GM23338 (cell line): ENCODE measurements at regions not wholly inside any gene's neighbourhood (a gene's known extent, or its start where the extent isn't known, plus 50 kb on each side); places are given as distances from the start of the nearest gene placed in this dataset.

Source experiments
- EZH2 ChIP-seq: fragments of 200-600 bp; sonication (generic); IDR thresholded peaks from one replicate; pipeline ENCODE4 v1.8.0; 2017; ENCODE audit warnings: antibody characterized with exemption, mild to moderate bottlenecking, low read depth; ENCODE audit not compliant: unreplicated experiment
- EZH2phosphoT487 ChIP-seq: fragments of 200-600 bp; sonication (generic); IDR thresholded peaks from one replicate; pipeline ENCODE4 v1.8.1; 2018; ENCODE audit warnings: antibody characterized with exemption; ENCODE audit not compliant: unreplicated experiment
- POLR2AphosphoS5 ChIP-seq: IDR thresholded peaks from 2 replicates; pipeline ENCODE4 v1.6.1; 2016; ENCODE audit warnings: antibody characterized with exemption, low read depth
- STAT1 ChIP-seq: IDR thresholded peaks from one replicate; pipeline ENCODE4 v1.6.1; 2016; ENCODE audit warnings: antibody characterized with exemption; ENCODE audit not compliant: unreplicated experiment
- ZNF114 ChIP-seq: fragments of 250-450 bp; sonication (Bioruptor Pico); IDR thresholded peaks from 2 replicates; pipeline ENCODE4 v1.5.0; 2020; ENCODE audit warnings: mild to moderate bottlenecking, moderate library complexity
- ZNF331 ChIP-seq: fragments of 250-450 bp; sonication (Bioruptor Pico); IDR thresholded peaks from 2 replicates; pipeline ENCODE4 v1.5.0; 2020; ENCODE audit warnings: low read depth, mild to moderate bottlenecking, moderate library complexity
- TF ChIP-seq, protein P1 (sequence below): fragments of 250-450 bp; sonication (Bioruptor Pico); IDR thresholded peaks from 2 replicates; pipeline ENCODE4 v1.5.0; 2020; ENCODE audit warnings: mild to moderate bottlenecking, moderate library complexity
- TF ChIP-seq, protein P2 (sequence below): IDR thresholded peaks from one replicate; pipeline ENCODE4 v1.6.1; 2018; ENCODE audit warnings: antibody characterized with exemption; ENCODE audit not compliant: unreplicated experiment
- TF ChIP-seq, protein P3 (sequence below): IDR thresholded peaks from 2 replicates; pipeline ENCODE4 v1.6.1; 2016; ENCODE audit warnings: antibody characterized with exemption

DNA sequence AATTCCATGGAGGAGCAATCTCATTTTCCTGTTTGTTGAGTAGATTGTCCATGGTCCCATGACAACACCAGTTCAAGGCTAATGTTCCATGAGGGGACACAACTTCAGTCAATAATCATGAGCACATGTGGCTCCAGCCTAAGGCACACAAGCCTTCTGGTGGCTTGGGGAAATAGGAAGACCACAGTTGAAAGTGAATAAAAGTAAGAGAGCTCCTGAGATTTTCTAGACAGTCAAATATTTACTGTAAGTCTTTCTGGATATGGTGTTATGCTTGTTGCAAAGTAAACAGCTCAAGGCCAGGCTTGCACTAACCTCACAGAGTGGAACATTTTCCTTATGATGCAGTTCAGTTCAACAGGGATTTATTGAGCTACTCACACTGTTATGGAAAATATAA is 206.9 kb upstream of the SLC38A2 start (continued):
- TF ChIP-seq, protein P1, sequence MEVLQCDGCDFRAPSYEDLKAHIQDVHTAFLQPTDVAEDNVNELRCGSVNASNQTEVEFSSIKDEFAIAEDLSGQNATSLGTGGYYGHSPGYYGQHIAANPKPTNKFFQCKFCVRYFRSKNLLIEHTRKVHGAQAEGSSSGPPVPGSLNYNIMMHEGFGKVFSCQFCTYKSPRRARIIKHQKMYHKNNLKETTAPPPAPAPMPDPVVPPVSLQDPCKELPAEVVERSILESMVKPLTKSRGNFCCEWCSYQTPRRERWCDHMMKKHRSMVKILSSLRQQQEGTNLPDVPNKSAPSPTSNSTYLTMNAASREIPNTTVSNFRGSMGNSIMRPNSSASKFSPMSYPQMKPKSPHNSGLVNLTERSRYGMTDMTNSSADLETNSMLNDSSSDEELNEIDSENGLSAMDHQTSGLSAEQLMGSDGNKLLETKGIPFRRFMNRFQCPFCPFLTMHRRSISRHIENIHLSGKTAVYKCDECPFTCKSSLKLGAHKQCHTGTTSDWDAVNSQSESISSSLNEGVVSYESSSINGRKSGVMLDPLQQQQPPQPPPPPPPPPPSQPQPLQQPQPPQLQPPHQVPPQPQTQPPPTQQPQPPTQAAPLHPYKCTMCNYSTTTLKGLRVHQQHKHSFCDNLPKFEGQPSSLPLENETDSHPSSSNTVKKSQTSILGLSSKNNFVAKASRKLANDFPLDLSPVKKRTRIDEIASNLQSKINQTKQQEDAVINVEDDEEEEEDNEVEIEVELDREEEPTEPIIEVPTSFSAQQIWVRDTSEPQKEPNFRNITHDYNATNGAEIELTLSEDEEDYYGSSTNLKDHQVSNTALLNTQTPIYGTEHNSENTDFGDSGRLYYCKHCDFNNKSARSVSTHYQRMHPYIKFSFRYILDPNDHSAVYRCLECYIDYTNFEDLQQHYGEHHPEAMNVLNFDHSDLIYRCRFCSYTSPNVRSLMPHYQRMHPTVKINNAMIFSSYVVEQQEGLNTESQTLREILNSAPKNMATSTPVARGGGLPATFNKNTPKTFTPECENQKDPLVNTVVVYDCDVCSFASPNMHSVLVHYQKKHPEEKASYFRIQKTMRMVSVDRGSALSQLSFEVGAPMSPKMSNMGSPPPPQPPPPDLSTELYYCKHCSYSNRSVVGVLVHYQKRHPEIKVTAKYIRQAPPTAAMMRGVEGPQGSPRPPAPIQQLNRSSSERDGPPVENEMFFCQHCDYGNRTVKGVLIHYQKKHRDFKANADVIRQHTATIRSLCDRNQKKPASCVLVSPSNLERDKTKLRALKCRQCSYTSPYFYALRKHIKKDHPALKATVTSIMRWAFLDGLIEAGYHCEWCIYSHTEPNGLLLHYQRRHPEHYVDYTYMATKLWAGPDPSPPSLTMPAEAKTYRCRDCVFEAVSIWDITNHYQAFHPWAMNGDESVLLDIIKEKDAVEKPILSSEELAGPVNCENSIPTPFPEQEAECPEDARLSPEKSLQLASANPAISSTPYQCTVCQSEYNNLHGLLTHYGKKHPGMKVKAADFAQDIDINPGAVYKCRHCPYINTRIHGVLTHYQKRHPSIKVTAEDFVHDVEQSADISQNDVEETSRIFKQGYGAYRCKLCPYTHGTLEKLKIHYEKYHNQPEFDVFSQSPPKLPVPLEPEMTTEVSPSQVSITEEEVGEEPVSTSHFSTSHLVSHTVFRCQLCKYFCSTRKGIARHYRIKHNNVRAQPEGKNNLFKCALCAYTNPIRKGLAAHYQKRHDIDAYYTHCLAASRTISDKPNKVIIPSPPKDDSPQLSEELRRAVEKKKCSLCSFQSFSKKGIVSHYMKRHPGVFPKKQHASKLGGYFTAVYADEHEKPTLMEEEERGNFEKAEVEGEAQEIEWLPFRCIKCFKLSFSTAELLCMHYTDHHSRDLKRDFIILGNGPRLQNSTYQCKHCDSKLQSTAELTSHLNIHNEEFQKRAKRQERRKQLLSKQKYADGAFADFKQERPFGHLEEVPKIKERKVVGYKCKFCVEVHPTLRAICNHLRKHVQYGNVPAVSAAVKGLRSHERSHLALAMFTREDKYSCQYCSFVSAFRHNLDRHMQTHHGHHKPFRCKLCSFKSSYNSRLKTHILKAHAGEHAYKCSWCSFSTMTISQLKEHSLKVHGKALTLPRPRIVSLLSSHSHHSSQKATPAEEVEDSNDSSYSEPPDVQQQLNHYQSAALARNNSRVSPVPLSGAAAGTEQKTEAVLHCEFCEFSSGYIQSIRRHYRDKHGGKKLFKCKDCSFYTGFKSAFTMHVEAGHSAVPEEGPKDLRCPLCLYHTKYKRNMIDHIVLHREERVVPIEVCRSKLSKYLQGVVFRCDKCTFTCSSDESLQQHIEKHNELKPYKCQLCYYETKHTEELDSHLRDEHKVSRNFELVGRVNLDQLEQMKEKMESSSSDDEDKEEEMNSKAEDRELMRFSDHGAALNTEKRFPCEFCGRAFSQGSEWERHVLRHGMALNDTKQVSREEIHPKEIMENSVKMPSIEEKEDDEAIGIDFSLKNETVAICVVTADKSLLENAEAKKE (CRISPR knock-in tag): no peak
- TF ChIP-seq ZNF331: no peak
- no peak for TF ChIP-seq EZH2
- no peak for TF ChIP-seq EZH2phosphoT487
- TF ChIP-seq ZNF114 (CRISPR knock-in tag): no peak
- TF ChIP-seq, protein P2, sequence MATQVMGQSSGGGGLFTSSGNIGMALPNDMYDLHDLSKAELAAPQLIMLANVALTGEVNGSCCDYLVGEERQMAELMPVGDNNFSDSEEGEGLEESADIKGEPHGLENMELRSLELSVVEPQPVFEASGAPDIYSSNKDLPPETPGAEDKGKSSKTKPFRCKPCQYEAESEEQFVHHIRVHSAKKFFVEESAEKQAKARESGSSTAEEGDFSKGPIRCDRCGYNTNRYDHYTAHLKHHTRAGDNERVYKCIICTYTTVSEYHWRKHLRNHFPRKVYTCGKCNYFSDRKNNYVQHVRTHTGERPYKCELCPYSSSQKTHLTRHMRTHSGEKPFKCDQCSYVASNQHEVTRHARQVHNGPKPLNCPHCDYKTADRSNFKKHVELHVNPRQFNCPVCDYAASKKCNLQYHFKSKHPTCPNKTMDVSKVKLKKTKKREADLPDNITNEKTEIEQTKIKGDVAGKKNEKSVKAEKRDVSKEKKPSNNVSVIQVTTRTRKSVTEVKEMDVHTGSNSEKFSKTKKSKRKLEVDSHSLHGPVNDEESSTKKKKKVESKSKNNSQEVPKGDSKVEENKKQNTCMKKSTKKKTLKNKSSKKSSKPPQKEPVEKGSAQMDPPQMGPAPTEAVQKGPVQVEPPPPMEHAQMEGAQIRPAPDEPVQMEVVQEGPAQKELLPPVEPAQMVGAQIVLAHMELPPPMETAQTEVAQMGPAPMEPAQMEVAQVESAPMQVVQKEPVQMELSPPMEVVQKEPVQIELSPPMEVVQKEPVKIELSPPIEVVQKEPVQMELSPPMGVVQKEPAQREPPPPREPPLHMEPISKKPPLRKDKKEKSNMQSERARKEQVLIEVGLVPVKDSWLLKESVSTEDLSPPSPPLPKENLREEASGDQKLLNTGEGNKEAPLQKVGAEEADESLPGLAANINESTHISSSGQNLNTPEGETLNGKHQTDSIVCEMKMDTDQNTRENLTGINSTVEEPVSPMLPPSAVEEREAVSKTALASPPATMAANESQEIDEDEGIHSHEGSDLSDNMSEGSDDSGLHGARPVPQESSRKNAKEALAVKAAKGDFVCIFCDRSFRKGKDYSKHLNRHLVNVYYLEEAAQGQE: no peak
- TF ChIP-seq, protein P3, sequence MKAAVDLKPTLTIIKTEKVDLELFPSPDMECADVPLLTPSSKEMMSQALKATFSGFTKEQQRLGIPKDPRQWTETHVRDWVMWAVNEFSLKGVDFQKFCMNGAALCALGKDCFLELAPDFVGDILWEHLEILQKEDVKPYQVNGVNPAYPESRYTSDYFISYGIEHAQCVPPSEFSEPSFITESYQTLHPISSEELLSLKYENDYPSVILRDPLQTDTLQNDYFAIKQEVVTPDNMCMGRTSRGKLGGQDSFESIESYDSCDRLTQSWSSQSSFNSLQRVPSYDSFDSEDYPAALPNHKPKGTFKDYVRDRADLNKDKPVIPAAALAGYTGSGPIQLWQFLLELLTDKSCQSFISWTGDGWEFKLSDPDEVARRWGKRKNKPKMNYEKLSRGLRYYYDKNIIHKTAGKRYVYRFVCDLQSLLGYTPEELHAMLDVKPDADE: no peak
- TF ChIP-seq POLR2AphosphoS5: no peak
- TF ChIP-seq STAT1: no peak
